ENCODE measurements at regions not wholly inside any gene's neighbourhood (a gene's known extent, or its start where the extent isn't known, plus 50 kb on each side); places are given as distances from the start of the nearest gene placed in this dataset.
"Not testable (repeated sequence)": the region's sequence is repeated elsewhere in the genome, so short reads cannot be mapped to it uniquely, and the experiment has no call there.

DNA sequence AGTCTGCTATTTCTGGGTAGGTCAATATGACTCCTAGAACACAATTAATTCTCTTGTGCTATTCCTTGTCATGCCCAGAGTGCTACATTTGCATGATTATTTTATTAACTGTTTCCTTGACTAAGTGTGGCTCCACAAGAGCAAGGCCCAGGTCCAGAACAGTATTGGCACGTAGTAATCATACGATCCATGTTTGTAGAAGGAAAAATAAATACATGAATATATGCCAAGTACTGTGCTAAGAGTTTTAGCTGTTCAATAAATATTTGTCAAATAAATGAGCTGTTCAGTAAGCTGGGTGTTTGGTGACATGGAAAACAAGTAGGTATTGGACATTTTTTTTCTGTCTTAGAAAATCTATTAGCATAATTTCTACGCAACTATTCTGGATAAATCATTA, 995.9 kb downstream of the MAT2B start:
- no peak overlapping the region for H3K27ac Mint-ChIP-seq
- no peaks in the 10 kb centered on the region for H3K4me1 Mint-ChIP-seq (ENCODE audit: low read depth)
- H3K4me3 Mint-ChIP-seq: no peak overlapping the region
- no peak for DNase-seq
- intact Hi-C loops (cut with micrococcal nuclease): no loop called here
- POLR2A ChIA-PET: no interaction called here
- CTCF ChIA-PET: no interaction called here
- H3K36me3 Mint-ChIP-seq: no peaks in the 10 kb centered on the region
- no peaks in the 10 kb centered on the region for H3K9me3 Mint-ChIP-seq
- no peaks in the 10 kb centered on the region for H3K27me3 Mint-ChIP-seq

DNA sequence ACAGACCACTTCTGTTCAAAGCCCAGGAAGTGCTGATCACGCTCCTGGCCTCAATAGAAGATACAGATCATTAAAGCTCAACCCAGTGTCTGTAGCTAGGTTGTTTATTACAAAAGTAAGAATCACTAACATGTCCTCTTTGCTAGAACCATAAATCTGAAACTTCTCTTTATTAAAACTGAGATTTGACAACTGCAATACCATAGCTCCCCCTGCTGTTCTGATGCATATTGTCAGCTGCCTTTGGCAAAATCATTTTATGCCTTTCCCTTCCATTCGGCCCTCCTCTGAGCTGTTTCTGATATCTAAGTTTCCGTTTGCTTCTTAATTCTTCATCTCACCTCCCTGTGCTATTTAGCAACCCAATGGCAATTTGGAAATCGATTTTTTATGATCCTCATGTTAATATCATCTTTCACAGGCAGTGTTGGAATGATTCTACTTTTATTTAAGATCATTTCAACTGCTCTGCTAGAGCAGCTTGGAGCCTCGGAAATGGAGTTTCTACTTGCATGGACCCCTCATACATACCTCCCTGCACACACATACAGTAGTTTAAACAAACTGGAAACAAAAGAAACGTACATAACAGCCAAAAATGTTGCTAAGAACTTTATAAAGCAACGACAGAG, 998.8 kb downstream of the MAT2B start:
- intact Hi-C loops (cut with micrococcal nuclease): loop anchor here (1.0 kb wide), 1 partner anchor 940 kb away; no protein-coding TSS in a partner anchor
- DNase-seq: peak; percentile 11
- ChIA-PET POLR2A (no interaction called here), CTCF (interaction anchor here (0.7 to 3.3 kb wide), 8 partner anchors 9 to 1030 kb away, joined by 3 to 26 read pairs (median 3); no protein-coding TSS in a partner anchor)
- H3K27me3 Mint-ChIP-seq: no peaks in the 10 kb centered on the region
- H3K36me3 Mint-ChIP-seq: no peaks in the 10 kb centered on the region
- no peaks in the 10 kb centered on the region for H3K4me1 Mint-ChIP-seq (ENCODE audit: low read depth)
- no peak overlapping the region for H3K27ac Mint-ChIP-seq
- H3K4me3 Mint-ChIP-seq: no peak overlapping the region
- no peaks in the 10 kb centered on the region for H3K9me3 Mint-ChIP-seq

GRCh38 chr5:164505791-164506190, 1000.4 kb downstream of the MAT2B start:
- Mint-ChIP-seq H3K27ac (no peak overlapping the region), H3K36me3 (no peaks in the 10 kb centered on the region), H3K4me1 (ENCODE audit: low read depth) (no peaks in the 10 kb centered on the region), H3K9me3 (no peaks in the 10 kb centered on the region), H3K27me3 (no peaks in the 10 kb centered on the region), H3K4me3 (no peak overlapping the region)
- no peak for DNase-seq
- intact Hi-C loops (cut with micrococcal nuclease): no loop called here
- CTCF ChIA-PET: no interaction called here
- POLR2A ChIA-PET: no interaction called here

DNA sequence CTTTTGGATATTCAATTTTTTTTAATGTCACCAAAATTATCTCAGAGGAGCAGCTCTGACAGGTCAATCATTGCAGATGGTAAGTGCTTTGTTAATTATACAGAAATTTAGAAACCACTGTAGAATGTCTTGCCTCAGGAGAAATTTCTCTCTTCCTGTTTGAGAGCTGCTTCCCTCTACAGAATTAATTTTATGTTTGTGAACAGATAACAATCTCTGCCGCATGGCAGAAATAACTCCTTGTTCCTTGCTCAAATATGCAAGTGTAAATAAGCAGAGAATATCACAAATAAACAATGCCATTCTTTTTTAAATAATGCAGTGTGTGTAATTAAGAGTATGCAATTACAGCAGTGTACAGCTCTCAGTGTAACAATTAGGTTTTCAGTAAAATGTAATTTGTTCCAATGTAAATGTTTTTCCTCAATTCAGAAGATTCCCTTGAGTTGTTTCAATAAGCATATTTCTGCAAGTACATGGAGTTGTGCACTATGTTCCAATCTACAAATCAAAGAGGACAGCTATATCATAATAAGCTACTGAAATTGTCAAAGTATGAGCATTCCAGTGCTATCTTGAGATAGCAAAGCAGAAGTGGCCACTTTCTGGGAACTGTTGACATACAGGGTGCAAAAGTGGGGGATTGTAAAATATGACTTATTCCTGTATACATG, 1012.8 kb downstream of the MAT2B start:
- Mint-ChIP-seq H3K36me3 (no peaks in the 10 kb centered on the region), H3K4me3 (no peak overlapping the region)
- CTCF ChIA-PET: no interaction called here

DNA sequence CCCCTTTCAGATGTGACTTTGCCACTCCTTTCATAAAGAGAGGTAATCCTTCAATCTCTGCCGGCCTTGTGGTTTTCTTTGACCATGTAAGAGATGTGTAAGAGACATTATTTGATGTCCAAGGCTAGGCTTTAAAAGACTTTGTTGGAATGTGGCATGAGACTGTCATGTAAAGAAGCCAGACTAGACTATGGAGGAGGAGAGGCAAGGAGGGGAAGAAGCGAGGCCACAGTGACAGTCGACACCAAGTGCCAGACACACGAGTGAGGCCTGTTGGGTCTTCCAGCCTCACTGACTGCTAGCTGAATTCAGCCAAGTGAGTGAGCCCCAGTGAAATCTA, 1013.3 kb downstream of the MAT2B start:
- Mint-ChIP-seq H3K27me3 (no peaks in the 10 kb centered on the region), H3K9me3 (peaks cover 10% of the 10 kb centered on the region), H3K36me3 (no peaks in the 10 kb centered on the region), H3K4me1 (ENCODE audit: low read depth) (no peaks in the 10 kb centered on the region), H3K4me3 (no peak overlapping the region), H3K27ac (no peak overlapping the region)
- intact Hi-C loops (cut with micrococcal nuclease): no loop called here
- no peak for DNase-seq
- ChIA-PET POLR2A (no interaction called here), CTCF (no interaction called here)

More for the DNA sequence above, 1012.8 kb downstream of the MAT2B start:
- POLR2A ChIA-PET: no interaction called here
- DNase-seq: no peak
- Mint-ChIP-seq H3K4me1 (ENCODE audit: low read depth) (no peaks in the 10 kb centered on the region), H3K27me3 (no peaks in the 10 kb centered on the region), H3K27ac (no peak overlapping the region), H3K9me3 (peaks cover 14% of the 10 kb centered on the region)
- intact Hi-C loops (cut with micrococcal nuclease): no loop called here

DNA sequence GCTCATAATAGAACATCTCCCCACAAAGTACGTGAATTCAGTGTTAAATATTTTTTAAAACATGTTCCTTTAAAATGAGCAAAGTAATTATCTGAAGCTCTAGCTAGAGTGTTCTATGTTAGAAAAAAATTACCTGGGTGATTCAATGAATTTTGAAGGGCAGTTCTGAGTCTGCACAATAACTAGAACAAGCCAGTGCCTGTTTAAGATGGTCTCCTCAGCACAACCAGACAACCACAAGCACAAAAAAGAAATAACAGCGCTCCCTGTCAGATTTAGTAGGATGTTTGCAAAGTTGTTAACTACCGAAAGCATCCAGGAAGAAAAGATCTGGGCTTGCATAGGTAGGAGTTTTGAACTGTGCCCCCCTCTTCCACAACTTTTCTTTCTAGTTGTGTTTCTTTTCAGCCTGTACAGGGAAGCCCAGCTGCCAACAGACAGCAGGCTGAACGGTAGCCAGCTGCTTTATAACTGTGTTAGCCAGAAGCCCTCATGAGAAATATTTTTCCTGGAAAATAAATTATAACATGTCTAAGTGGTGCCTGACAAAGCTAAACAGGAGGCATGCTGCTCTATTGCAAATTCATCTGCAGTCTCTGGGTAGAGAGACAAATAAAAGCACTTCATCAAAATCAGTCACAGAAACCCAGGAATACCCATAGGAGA, 1026.9 kb downstream of the MAT2B start:
- Mint-ChIP-seq H3K27me3 (no peaks in the 10 kb centered on the region), H3K4me1 (ENCODE audit: low read depth) (no peaks in the 10 kb centered on the region), H3K4me3 (no peak overlapping the region), H3K9me3 (no peaks in the 10 kb centered on the region), H3K36me3 (no peaks in the 10 kb centered on the region), H3K27ac (no peak overlapping the region)
- ChIA-PET POLR2A (no interaction called here), CTCF (no interaction called here)
- no peak for DNase-seq
- intact Hi-C loops (cut with micrococcal nuclease): no loop called here

- H3K4me3 Mint-ChIP-seq; H3K36me3 Mint-ChIP-seq; H3K27ac Mint-ChIP-seq; CTCF ChIA-PET; intact Hi-C loops (cut with micrococcal nuclease); H3K4me1 Mint-ChIP-seq (ENCODE audit: low read depth); DNase-seq; H3K9me3 Mint-ChIP-seq; H3K27me3 Mint-ChIP-seq; POLR2A ChIA-PET: not testable (repeated sequence)
Measured at GRCh38 chr5:164533426-164533825, 1028.0 kb downstream of the MAT2B start.

- Mint-ChIP-seq H3K36me3 (no peaks in the 10 kb centered on the region), H3K27me3 (no peaks in the 10 kb centered on the region), H3K4me3 (no peak overlapping the region), H3K9me3 (peaks cover 6% of the 10 kb centered on the region), H3K4me1 (ENCODE audit: low read depth) (no peaks in the 10 kb centered on the region), H3K27ac (no peak overlapping the region)
- CTCF ChIA-PET: no interaction called here
- DNase-seq: no peak
- intact Hi-C loops (cut with micrococcal nuclease): no loop called here
- POLR2A ChIA-PET: no interaction called here
Measured at GRCh38 chr5:164540174-164540573, 1034.8 kb downstream of the MAT2B start.

- Mint-ChIP-seq H3K9me3 (peaks cover 6% of the 10 kb centered on the region), H3K27me3 (no peaks in the 10 kb centered on the region), H3K4me1 (ENCODE audit: low read depth) (no peaks in the 10 kb centered on the region), H3K4me3 (no peak overlapping the region), H3K36me3 (no peaks in the 10 kb centered on the region), H3K27ac (no peak overlapping the region)
- ChIA-PET CTCF (no interaction called here), POLR2A (no interaction called here)
- intact Hi-C loops (cut with micrococcal nuclease): no loop called here
- DNase-seq: no peak
Measured at GRCh38 chr5:164545507-164545906, 1040.1 kb downstream of the MAT2B start.

GRCh38 chr5:164553851-164554250, 1048.4 kb downstream of the MAT2B start:
- no peak for DNase-seq
- no peaks in the 10 kb centered on the region for H3K36me3 Mint-ChIP-seq
- H3K4me3 Mint-ChIP-seq: no peak overlapping the region
- intact Hi-C loops (cut with micrococcal nuclease): no loop called here
- H3K9me3 Mint-ChIP-seq: peaks cover 9% of the 10 kb centered on the region
- no peaks in the 10 kb centered on the region for H3K4me1 Mint-ChIP-seq (ENCODE audit: low read depth)
- H3K27me3 Mint-ChIP-seq: no peaks in the 10 kb centered on the region
- H3K27ac Mint-ChIP-seq: no peak overlapping the region
- CTCF ChIA-PET: no interaction called here
- POLR2A ChIA-PET: no interaction called here

- Mint-ChIP-seq H3K36me3 (no peaks in the 10 kb centered on the region), H3K9me3 (peaks cover 9% of the 10 kb centered on the region), H3K4me1 (ENCODE audit: low read depth) (no peaks in the 10 kb centered on the region), H3K4me3 (no peak overlapping the region), H3K27ac (no peak overlapping the region), H3K27me3 (no peaks in the 10 kb centered on the region)
- intact Hi-C loops (cut with micrococcal nuclease): no loop called here
- POLR2A ChIA-PET: no interaction called here
- CTCF ChIA-PET: no interaction called here
- no peak for DNase-seq
Measured at GRCh38 chr5:164555809-164556208, 1050.4 kb downstream of the MAT2B start.

- Mint-ChIP-seq H3K27ac (no peak overlapping the region), H3K4me1 (ENCODE audit: low read depth) (no peaks in the 10 kb centered on the region), H3K4me3 (no peak overlapping the region), H3K36me3 (no peaks in the 10 kb centered on the region), H3K27me3 (no peaks in the 10 kb centered on the region), H3K9me3 (peaks cover 6% of the 10 kb centered on the region)
- DNase-seq: no peak
- ChIA-PET CTCF (no interaction called here), POLR2A (no interaction called here)
- intact Hi-C loops (cut with micrococcal nuclease): no loop called here
Measured at GRCh38 chr5:164560216-164560615, 1054.8 kb downstream of the MAT2B start.
